ENCODE measurements at regions not wholly inside any gene's neighbourhood (a gene's known extent, or its start where the extent isn't known, plus 50 kb on each side); places are given as distances from the start of the nearest gene placed in this dataset.

GRCh38 chr22:27380855-27381254, 420.7 kb downstream of the MN1 start:
- no peak for TF ChIP-seq CTCF (IDR thresholded peaks at IDR 0.05)
- no peak for TF ChIP-seq POLR2A (IDR thresholded peaks at IDR 0.05)

Measured in Peyer's patch (tissue), 4 donors.